Thyroid gland (tissue), 4 donors: ENCODE measurements at regions not wholly inside any gene's neighbourhood (a gene's known extent, or its start where the extent isn't known, plus 50 kb on each side); places are given as distances from the start of the nearest gene placed in this dataset.

Experiments
- DNase-seq, 2 donors: peaks; one replicate each; pipeline ENCODE4 v3.0.0-alpha.2; 2019
- H3K27ac ChIP-seq, 3 donors: fragments of 200-600 bp; sonication (generic); 1 replicate in 2 of 3; 2 replicates in 1 of 3; pipeline ENCODE4 v1.5.1; 2016 to 2019; ENCODE audit warnings: mild to moderate bottlenecking in 1 of 3, moderate library complexity in 1 of 3
- H3K27me3 ChIP-seq: fragments of 200-600 bp; sonication (generic); one replicate; pipeline ENCODE4 v1.5.1; 2019
- H3K36me3 ChIP-seq, 2 donors: fragments of 200-600 bp; sonication (generic); one replicate each; pipeline ENCODE4 v1.5.1; 2016 to 2019
- H3K4me1 ChIP-seq, 2 donors: fragments of 200-600 bp; sonication (generic); one replicate each; pipeline ENCODE4 v1.5.1; 2017 to 2019
- H3K4me3 ChIP-seq, 3 donors: fragments of 200-600 bp; sonication (generic); replicated peaks in 1 of 3; 1 replicate in 2 of 3; 2 replicates in 1 of 3; pipeline ENCODE4 v1.5.1; 2016; ENCODE audit warnings: mild to moderate bottlenecking in 1 of 3
- H3K9me3 ChIP-seq: fragments of 200-600 bp; sonication (generic); one replicate; pipeline ENCODE4 v1.5.1; 2017
- CTCF ChIP-seq, 6 experiments: fragments of 200-600 bp in 3 of 6; fragments of 450-650 bp in 3 of 6; sonication (generic) in 3 of 6; IDR thresholded peaks; one replicate each; pipeline ENCODE4 v1.5.1; 2016 to 2019; ENCODE audit warnings: antibody characterized with exemption in 6 of 6, mild to moderate bottlenecking in 2 of 6, inconsistent platforms in 1 of 6, moderate library complexity in 1 of 6
- POLR2A ChIP-seq, 2 donors: fragments of 450-650 bp; IDR thresholded peaks; one replicate each; pipeline ENCODE4 v1.6.1; 2017; ENCODE audit warnings: antibody characterized with exemption in 2 of 2, mild to moderate bottlenecking in 2 of 2, moderate library complexity in 1 of 2
- WGBS, 2 donors: methylation state at CpG; one replicate each; pipeline ENCODE4 v1.1.5; 2017; 5-methylcytosine and 5-hydroxymethylcytosine counted together
- intact Hi-C: fragments of 100-400 bp; cut with DNase I; formaldehyde crosslinking; loops from one replicate; pipeline ENCODE4 v1.15.1; 2023

DNA sequence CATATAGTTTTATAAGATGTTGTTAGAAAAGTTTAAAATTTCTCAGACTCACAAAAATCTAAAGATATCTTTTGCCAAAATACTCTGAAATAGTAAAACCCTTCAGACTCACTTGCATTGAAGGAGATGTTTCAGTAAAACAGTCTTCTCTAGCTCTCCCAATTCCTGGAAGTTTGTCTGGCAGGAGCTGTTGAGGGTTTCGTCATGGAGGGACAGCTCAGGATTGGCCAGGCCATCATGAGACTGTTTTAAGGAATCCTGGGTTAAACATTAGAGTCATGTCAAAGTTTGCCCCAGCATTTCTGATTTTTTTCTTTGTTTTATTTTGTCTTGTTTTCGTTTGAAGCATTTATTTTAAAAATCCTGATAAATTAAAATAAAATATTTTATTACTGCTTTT lies 293.8 kb upstream of the PBX1 start:
- 61 to 66% methylated on average over 2 of the region's 2 CpGs for WGBS, 2 donors
- Histone ChIP-seq H3K9me3 (no peaks in the 10 kb centered on the region), H3K27me3 (no peaks in the 10 kb centered on the region), H3K4me1 (no peaks in the 10 kb centered on the region), H3K27ac (no peak overlapping the region), H3K4me3 (no peak overlapping the region), H3K36me3 (no peaks in the 10 kb centered on the region)
- DNase-seq: no peak
- TF ChIP-seq CTCF (IDR thresholded peaks at IDR 0.05): no peak
- no peak for TF ChIP-seq POLR2A (IDR thresholded peaks at IDR 0.05)
- intact Hi-C loops: no loop called here

GRCh38 chr1:164272156-164272555 lies 286.8 kb upstream of the PBX1 start:
- H3K27me3 ChIP-seq: no peaks in the 10 kb centered on the region
- intact Hi-C loops: no loop called here

GRCh38 chr1:164296172-164296571 lies 262.8 kb upstream of the PBX1 start:
- Histone ChIP-seq H3K36me3 (no peaks in the 10 kb centered on the region), H3K27ac (no peak overlapping the region), H3K4me1 (no peaks in the 10 kb centered on the region), H3K27me3 (no peaks in the 10 kb centered on the region), H3K9me3 (no peaks in the 10 kb centered on the region), H3K4me3 (no peak overlapping the region)
- WGBS, 2 donors: 77 to 82% methylated on average over 7 of the region's 7 CpGs
- intact Hi-C loops: no loop called here
- DNase-seq: no peak
- no peak for TF ChIP-seq POLR2A (IDR thresholded peaks at IDR 0.05)
- TF ChIP-seq CTCF (IDR thresholded peaks at IDR 0.05): no peak

More at GRCh38 chr1:164272156-164272555, 286.8 kb upstream of the PBX1 start:
- no peaks in the 10 kb centered on the region for H3K4me1 ChIP-seq
- no peak for DNase-seq
- H3K4me3 ChIP-seq: no peak overlapping the region
- H3K36me3 ChIP-seq: no peaks in the 10 kb centered on the region
- H3K9me3 ChIP-seq: no peaks in the 10 kb centered on the region
- TF ChIP-seq POLR2A (IDR thresholded peaks at IDR 0.05): no peak
- no peak for TF ChIP-seq CTCF (IDR thresholded peaks at IDR 0.05)
- no peak overlapping the region for H3K27ac ChIP-seq

DNA sequence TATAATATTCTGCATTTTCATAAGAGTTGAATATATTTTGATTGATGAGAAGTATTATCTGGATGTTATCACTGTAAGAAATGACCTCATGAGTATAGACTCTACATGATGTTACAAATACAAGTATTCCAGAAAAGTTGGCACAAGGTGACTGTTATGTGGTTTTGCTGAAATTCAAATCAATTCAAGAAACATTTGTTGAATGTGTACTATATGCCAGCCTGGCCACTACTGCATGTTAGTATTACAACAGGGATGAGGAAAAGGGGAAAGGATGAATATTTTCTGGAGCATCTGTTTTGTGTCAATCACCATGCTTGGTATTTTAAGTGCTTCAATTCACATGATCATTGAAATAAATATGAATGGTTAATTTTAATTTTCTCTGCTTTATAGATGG lies 250.9 kb upstream of the PBX1 start:
- H3K36me3 ChIP-seq: no peaks in the 10 kb centered on the region
- H3K27ac ChIP-seq: no peak overlapping the region
- intact Hi-C loops: no loop called here
- H3K9me3 ChIP-seq: no peaks in the 10 kb centered on the region
- TF ChIP-seq POLR2A (IDR thresholded peaks at IDR 0.05) (no peak), CTCF (IDR thresholded peaks at IDR 0.05) (no peak)
- no peak overlapping the region for H3K4me3 ChIP-seq
- DNase-seq: no peak
- no peaks in the 10 kb centered on the region for H3K27me3 ChIP-seq
- H3K4me1 ChIP-seq: no peaks in the 10 kb centered on the region

- WGBS, 2 donors: 75 to 78% methylated on average over 3 of the region's 3 CpGs
- no peak for DNase-seq
- no peak for TF ChIP-seq POLR2A (IDR thresholded peaks at IDR 0.05)
- TF ChIP-seq CTCF (IDR thresholded peaks at IDR 0.05): no peak
- H3K27me3 ChIP-seq: no peaks in the 10 kb centered on the region
- no peaks in the 10 kb centered on the region for H3K4me1 ChIP-seq
- H3K27ac ChIP-seq: no peak overlapping the region
- H3K4me3 ChIP-seq: no peak overlapping the region
- intact Hi-C loops: no loop called here
- H3K36me3 ChIP-seq: no peaks in the 10 kb centered on the region
- H3K9me3 ChIP-seq: no peaks in the 10 kb centered on the region
Measured at GRCh38 chr1:164310166-164310565, 248.8 kb upstream of the PBX1 start.
